T follicular helper cell (primary cell): ENCODE measurements at regions not wholly inside any gene's neighbourhood (a gene's known extent, or its start where the extent isn't known, plus 50 kb on each side); places are given as distances from the start of the nearest gene placed in this dataset.

Experiments
- DNase-seq: peaks from one replicate; pipeline ENCODE4 v3.0.0-alpha.2; 2020; ENCODE audit warnings: low read depth

DNA sequence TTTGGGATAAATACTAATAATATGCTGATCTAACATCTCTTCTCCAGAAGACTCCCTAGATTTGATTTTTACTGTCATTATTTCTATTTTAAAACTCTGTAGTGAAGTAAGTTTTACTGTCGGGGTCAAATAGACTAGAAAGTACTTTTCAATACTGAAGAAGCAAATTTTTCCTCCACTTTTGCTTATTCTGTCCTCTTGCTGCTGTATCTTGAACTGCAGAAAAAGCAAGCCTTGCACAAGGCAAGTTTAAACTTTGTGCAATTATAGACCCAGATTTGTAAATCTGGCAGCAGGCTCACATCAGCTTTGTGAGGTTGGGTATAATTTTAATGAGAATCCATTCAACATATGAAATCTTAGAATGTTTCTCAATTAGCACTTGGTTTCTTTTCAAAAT lies 151.1 kb upstream of the ETS2 start:
- DNase-seq: no peak

DNA sequence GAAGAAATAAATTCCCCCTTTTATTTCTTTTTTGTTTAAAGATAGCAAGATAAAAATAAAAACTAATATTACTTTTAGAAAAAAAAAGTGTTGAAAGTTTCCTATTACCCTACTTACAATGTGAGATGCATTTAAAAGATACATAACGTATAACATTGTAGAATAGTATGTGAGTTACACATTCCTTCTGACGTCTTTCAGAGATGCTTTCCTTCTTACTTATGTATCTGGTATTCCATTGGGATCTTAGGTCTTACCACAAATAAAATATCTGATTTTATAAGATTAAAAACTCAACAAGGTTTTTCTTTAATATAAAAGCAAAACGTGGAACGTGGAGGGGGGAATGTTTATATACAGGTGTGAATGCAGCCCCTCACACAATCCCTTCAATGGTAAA lies 147.2 kb upstream of the ETS2 start:
- DNase-seq: no peak

DNA sequence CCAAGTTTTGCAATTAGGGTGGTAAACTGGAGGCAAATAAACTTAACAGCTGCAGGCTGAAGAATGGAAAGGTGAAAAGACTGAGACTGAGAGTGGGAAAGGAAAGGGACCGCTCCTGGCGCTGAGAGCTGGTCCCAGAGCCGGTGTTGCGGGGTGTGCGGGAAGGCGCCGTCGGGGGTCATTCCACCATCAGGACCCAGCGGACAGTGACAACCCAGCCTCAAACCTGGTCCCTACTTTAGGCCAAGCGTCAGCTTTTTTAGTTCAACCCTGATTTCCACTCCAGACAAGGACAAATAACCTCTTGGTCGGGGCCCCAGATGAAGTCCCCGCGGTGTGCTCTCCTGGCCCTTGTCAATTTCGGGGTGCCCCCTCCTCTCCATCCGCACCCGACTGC lies 145.8 kb upstream of the ETS2 start:
- no peak for DNase-seq

DNA sequence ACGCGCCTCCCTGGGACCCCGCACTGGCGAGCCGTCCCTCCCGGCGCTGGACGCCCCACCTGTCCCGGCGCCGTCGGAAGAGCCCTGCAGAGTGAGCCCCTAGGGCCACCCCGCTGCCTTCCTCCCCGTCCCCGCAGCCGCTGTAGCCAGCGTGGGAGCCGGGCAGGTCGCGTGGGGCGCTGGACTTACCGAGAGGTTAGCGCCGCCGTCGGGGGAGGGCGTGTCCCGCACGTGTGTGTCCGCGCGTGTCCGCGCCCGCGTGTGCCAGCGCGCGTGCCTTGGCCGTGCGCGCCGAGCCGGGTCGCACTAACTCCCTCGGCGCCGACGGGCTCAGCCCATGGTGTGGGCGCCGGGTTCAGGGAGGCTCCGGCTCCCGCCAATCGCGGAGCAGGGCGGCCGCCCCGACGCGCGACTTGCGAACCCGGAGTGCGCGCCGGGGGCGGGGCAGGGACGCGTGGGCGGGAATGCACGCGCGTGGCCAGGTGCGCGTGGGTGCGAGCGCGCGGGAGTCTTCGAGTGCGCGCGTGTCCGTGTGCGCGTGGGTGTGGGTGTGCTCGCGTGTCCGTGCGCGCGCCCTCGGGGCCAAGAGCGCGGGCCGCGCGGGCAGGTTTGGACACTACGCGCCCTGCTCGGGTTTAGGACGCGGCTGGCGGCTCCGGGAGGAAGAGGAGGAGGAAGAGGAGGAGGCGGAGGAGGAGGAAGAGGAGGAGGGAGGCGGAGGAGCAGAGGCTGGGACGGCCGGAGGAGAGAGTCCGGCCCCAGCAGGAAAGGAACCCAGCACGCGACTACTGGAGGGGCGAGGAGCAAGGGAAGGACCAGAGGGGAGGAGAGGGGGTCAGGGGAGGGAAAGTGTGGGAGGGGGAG lies 145.2 kb upstream of the ETS2 start:
- DNase-seq: no peak

GRCh38 chr21:38661197-38661871 lies 144.4 kb upstream of the ETS2 start:
- DNase-seq: no peak

DNA sequence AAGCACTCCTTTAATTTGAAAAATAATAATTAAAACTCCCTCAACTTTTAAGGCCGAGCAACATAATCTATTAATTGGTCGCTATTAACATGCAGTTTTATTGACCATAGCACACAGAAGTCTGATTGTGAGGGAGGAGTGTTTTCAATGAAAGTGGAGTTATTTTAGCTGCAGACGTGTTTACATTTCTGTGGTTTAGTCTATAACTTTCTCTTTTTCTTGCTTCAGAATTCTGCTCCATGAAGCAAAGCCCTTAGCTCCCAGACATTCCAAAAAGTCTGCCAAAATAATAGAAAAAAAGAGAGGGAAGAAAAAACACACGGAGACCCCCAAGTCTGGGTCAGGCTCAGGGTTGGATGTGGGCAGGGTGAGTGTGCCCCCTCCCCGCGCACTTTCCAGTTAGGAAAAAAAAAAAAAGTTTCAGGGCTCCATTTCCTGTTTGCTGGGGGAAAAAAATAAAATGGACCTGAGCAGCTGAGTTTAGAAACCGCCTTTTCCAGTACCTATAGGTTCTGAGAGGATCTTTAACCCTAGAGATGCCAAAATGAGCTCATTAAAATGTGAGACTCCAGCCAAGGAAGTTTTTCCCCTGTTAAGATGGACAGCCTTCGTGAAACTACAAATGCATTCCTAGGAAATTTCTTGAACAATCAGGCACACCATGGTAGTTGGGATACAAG lies 143.7 kb upstream of the ETS2 start:
- no peak for DNase-seq

DNA sequence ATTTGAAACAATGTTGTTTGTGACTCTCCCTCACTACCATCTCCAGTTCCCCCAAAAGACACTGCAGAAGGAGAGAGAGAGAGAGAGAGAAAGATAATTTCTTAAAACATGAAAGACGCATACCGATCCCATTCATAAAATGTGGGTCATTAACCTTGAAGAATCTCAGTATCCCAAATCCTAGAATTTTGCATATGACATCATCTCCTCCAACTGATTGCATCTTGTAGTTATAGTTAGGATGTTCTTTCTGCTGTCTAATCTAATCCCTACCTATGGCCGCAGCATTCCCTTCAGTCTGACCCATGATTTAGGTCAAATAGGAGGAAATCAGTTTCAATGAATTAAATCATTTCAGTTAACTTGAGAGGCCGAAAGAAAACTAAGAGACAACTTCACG lies 142.4 kb upstream of the ETS2 start:
- no peak for DNase-seq

GRCh38 chr21:38664315-38664714 lies 141.4 kb upstream of the ETS2 start:
- no peak for DNase-seq

- no peak for DNase-seq
These were observed 140.9 kb upstream of the ETS2 start for GRCh38 chr21:38664841-38665240.

DNA sequence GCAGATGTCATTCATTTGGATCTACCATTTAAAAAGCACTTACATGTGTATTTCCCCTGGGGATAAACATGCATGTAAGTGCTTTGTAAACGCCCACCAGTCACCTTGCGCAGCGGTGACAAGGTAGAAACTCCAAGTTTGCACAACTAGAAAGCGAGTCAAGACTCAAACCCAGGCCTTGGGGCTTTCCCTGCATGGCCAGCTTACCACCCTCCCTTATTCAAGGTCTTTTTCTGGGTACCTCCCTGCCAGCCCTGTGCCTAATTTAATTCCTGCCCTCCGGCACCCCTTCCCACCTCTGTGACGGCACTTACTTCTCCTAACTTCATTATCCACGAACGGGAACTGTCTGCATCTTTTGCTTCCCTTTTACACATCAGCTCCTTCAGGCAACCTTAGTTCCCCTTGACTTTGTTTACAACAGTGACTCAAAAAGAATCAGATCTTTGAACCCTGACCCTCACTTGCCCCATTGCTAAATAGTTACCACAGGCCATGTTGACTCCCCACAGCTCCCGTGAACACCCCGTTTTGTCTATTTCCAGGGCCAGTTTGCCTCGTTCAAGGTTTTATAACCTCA lies 138.3 kb upstream of the ETS2 start:
- no peak for DNase-seq

DNA sequence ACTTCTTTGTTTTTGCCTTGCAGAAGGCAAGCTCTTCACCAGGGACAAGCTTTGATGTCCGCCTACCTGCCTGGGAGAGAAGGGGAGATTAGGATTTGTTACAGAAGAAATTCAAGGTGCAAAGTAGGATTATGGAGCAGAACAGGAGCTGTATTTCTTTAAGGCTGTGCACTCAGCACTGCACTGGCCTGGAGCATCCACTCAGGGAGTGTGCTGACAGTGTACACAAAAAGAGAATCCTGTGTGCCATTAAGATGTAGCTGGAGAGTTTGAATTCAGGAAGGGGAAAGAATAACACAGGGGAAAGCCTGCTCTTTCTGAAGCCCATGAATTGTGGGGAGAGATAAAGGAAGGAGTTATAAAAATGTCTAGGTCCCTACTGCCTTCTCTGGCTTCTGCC lies 137.7 kb upstream of the ETS2 start:
- DNase-seq: no peak

GRCh38 chr21:38668541-38668940 lies 137.2 kb upstream of the ETS2 start:
- no peak for DNase-seq

DNA sequence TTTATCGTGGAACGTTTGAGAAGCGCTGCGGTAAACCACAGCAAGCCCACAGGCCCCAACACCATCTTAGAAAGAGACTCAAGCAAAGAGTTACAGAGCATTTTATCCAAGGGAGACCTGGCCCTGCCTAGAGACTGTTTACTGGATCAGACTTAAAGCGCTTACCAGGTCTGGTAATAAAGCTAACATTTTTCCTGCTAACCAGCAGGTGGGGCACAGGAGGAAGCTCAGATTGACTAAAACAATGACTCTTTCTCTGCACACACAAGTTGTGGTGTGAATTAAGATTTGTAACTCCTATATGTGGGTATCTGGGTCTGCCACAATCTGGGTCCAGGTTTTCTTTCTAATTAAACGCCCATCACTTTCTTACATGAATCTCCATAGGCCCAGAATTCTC lies 136.5 kb upstream of the ETS2 start:
- no peak for DNase-seq

DNA sequence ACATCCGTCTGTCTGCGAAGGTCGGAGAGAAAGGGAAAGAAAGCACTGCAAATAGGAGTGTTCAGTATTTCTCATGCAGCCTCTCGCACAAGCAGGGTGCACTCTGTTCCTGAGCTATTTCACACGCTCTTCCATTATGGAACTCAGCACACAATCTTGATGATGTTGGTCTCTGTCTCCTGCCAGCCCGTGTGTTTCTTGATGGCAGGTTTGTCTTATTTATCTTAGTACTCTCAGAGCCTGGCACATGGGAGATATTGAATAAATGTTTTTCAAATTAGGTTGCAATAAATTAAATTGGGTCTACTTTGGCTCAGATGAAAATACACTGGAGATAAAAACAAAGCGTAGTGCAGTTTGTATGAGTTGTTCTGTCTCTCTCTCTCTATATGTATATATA lies 134.9 kb upstream of the ETS2 start:
- DNase-seq: no peak

- no peak for DNase-seq
These were observed 134.0 kb upstream of the ETS2 start for GRCh38 chr21:38671773-38672172.

- DNase-seq: no peak
These were observed 130.4 kb upstream of the ETS2 start for GRCh38 chr21:38675182-38675824.

DNA sequence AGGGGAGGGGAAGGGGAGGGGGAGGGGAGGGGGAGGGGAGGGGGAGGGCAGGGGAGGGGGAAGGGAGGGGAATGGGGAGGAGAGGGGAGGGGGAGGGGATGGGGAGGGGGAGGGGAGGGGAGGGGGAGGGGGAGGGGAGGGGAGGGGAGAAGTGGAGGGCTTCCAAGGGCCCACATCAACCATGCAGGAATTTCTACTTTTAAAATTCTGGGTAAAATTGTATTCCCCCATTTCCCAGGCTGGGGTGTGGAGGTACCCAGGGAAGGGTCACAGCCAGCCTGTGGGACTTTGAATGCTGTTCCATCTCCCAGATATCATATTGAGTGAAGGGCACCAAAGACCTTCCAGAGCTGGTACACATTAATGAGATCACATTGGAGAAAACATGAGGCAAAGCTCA lies 126.9 kb upstream of the ETS2 start:
- no peak for DNase-seq

GRCh38 chr21:38679534-38679933 lies 126.2 kb upstream of the ETS2 start:
- DNase-seq: no peak

DNA sequence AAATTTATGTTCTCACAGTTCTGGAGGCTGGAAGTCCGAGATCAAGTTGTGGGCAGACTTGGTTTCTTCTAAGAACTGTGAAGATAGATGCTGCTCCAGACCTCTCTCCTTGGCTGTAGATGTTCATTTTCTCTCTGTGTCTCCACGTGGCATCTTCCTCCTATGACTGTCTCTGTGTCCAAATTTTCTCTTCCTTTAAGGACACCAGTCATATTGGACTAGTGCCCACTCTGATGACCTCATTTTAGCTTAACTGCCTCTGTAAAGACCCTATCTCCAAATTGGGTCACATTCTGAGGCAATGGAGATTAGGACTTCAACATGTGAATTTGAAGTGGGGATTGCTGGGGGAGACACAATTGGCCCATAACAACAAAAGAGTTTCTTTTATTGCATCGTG lies 125.3 kb upstream of the ETS2 start:
- no peak for DNase-seq

GRCh38 chr21:38683222-38683621 lies 122.5 kb upstream of the ETS2 start:
- no peak for DNase-seq

DNA sequence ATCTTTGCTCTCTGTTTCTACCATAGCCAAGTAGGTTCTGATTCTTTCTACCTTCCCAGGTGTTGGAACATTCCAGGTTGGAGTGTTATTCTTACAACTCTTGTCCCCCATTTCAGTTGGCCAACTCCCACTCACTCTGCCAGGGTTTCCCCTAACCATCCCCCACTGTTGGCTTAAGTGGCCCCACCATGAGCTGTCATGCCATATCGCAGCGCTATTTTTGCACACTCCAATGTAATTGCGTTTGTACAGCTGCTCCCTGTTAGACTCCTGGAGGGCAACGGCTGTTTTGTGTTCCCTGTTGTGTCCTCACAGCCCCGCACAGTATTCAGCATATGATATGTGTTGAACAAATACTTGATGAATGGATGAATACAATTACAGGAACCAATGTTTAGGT lies 117.7 kb upstream of the ETS2 start:
- DNase-seq: no peak

DNA sequence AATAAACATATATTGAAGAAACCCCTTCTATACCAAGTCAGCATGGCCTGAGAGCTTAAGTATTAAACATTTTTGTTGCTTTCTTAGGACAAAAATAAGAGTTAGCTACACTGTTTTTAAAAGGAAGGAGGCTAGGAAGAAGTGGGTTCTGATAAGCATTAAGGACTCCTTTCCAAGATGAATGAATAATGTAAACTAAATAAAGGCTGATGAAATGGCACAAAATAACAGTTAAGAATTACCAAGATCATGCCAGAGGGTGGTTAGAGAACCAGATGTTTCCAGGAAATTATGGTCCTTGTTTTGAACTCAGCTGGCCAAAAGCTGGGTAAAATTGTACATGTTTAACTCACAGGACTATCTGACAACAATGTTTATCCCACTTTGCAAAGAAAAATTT lies 114.1 kb upstream of the ETS2 start:
- no peak for DNase-seq
